Right lobe of liver (tissue), 4 donors: ENCODE measurements at regions not wholly inside any gene's neighbourhood (a gene's known extent, or its start where the extent isn't known, plus 50 kb on each side); places are given as distances from the start of the nearest gene placed in this dataset.

ENCODE experiments used
- CTCF ChIP-seq, 4 donors: fragments of 200-600 bp in 3 of 4; fragments of 450-650 bp in 1 of 4; IDR thresholded peaks; one replicate each; pipeline versions ENCODE4 v1.5.1 to v1.8.0; 2016 to 2022; ENCODE audit warnings: antibody characterized with exemption in 4 of 4, mild to moderate bottlenecking in 2 of 4
- POLR2A ChIP-seq: fragments of 450-650 bp; IDR thresholded peaks from one replicate; pipeline ENCODE4 v1.6.1; 2017; ENCODE audit warnings: antibody characterized with exemption, mild to moderate bottlenecking
- donor health status: DM: no; HTN: no; CAD: no.
- donor health status: DM: no; HTN: no; CAD: no.
- donor health status: DM: no; HTN: yes; CAD: no.

- TF ChIP-seq CTCF (IDR thresholded peaks at IDR 0.05) (no peak), POLR2A (no peak)
These were observed 704.6 kb downstream of the CCSER2 start for GRCh38 chr10:85032981-85033380.
